CD14-positive monocyte (primary cell): ENCODE measurements at regions not wholly inside any gene's neighbourhood (a gene's known extent, or its start where the extent isn't known, plus 50 kb on each side); places are given as distances from the start of the nearest gene placed in this dataset.
A peak's percentile ranks its signal among the peaks of the same experiment; 100 is the strongest.

Experiments
- DNase-seq, 3 donors: peaks; one replicate each; pipeline ENCODE4 v3.0.0-alpha.2; 2011 to 2022
- H2AFZ ChIP-seq: 2 replicates; pipeline ENCODE4 v1.6.0; 2012; ENCODE audit warnings: mild to moderate bottlenecking, low read depth, low read length, inconsistent platforms; ENCODE audit not compliant: insufficient read depth, poor library complexity, severe bottlenecking
- H3K27ac ChIP-seq, 2 donors: 1 replicate in 1 of 2; 2 replicates in 1 of 2; pipeline ENCODE4 v1.5.1; 2012 to 2013; ENCODE audit warnings: low read length in 2 of 2, control low read depth in 1 of 2, inconsistent platforms in 1 of 2, low read depth in 1 of 2, mild to moderate bottlenecking in 1 of 2
- H3K27me3 ChIP-seq, 2 donors: one replicate each; pipeline versions ENCODE4 v1.6.0 to v1.6.1; 2011 to 2013; ENCODE audit warnings: low read length in 2 of 2; ENCODE audit not compliant: control insufficient read depth in 2 of 2, insufficient read depth in 2 of 2
- H3K36me3 ChIP-seq, 2 donors: replicated peaks in 1 of 2; 1 replicate in 1 of 2; 2 replicates in 1 of 2; pipeline versions ENCODE4 v1.5.1 to v1.6.1; 2012 to 2013; ENCODE audit warnings: low read length in 2 of 2, control low read depth in 1 of 2, inconsistent platforms in 1 of 2, mild to moderate bottlenecking in 1 of 2; ENCODE audit not compliant: insufficient read depth in 2 of 2, control insufficient read depth in 1 of 2
- H3K4me1 ChIP-seq, 2 donors: 1 replicate in 1 of 2; 2 replicates in 1 of 2; pipeline versions ENCODE4 v1.5.1 to v1.6.1; 2012 to 2013; ENCODE audit warnings: low read length in 2 of 2, control low read depth in 1 of 2, inconsistent platforms in 1 of 2, mild to moderate bottlenecking in 1 of 2, moderate library complexity in 1 of 2; ENCODE audit not compliant: insufficient read depth in 2 of 2, control insufficient read depth in 1 of 2
- H3K4me2 ChIP-seq: replicated peaks from 2 replicates; pipeline ENCODE3; 2012; ENCODE audit warnings: low read length, moderate library complexity, mild to moderate bottlenecking; ENCODE audit not compliant: poor library complexity, severe bottlenecking; ENCODE audit errors: extremely low read depth
- H3K4me3 ChIP-seq, 3 experiments: fragments of 200-600 bp in 1 of 3; sonication (generic) in 1 of 3; replicated peaks in 1 of 3; 1 replicate in 2 of 3; 2 replicates in 1 of 3; pipeline ENCODE4 v1.5.1; 2011 to 2013; ENCODE audit warnings: low read length in 3 of 3, mild to moderate bottlenecking in 3 of 3, control low read depth in 2 of 3, low read depth in 2 of 3, inconsistent platforms in 1 of 3, moderate library complexity in 1 of 3
- H3K79me2 ChIP-seq: 2 replicates; pipeline ENCODE4 v1.6.0; 2012; ENCODE audit warnings: mild to moderate bottlenecking, control low read depth, inconsistent platforms, low read length, moderate library complexity; ENCODE audit not compliant: insufficient read depth
- H3K9ac ChIP-seq: 2 replicates; pipeline ENCODE4 v1.6.0; 2017; ENCODE audit warnings: low read length, mild to moderate bottlenecking; ENCODE audit not compliant: insufficient read depth, poor library complexity, severe bottlenecking
- H3K9me3 ChIP-seq, 2 donors: replicated peaks in 1 of 2; 1 replicate in 1 of 2; 2 replicates in 1 of 2; pipeline versions ENCODE4 v1.5.1 to v1.6.1; 2012 to 2013; ENCODE audit warnings: low read length in 2 of 2, control low read depth in 1 of 2; ENCODE audit not compliant: control insufficient read depth in 1 of 2, insufficient read depth in 1 of 2
- H4K20me1 ChIP-seq: 2 replicates; pipeline ENCODE4 v1.6.0; 2012; ENCODE audit warnings: mild to moderate bottlenecking, low read length, control low read depth, moderate library complexity; ENCODE audit not compliant: insufficient read depth
- H3K27ac Mint-ChIP-seq, 7 donors: one replicate each; pipeline ENCODE4 v1.8.0; 2020; ENCODE audit warnings: mild to moderate bottlenecking in 7 of 7, mixed read lengths in 7 of 7, moderate library complexity in 6 of 7, inconsistent platforms in 2 of 7
- H3K27me3 Mint-ChIP-seq, 3 donors: one replicate each; pipeline ENCODE4 v1.8.0; 2021 to 2022; ENCODE audit warnings: low read depth in 3 of 3, mild to moderate bottlenecking in 3 of 3, mixed read lengths in 3 of 3, moderate library complexity in 3 of 3, inconsistent platforms in 1 of 3
- H3K36me3 Mint-ChIP-seq, 2 donors: one replicate each; pipeline ENCODE4 v1.8.0; 2020; ENCODE audit warnings: mixed read lengths in 2 of 2, inconsistent platforms in 1 of 2, mild to moderate bottlenecking in 1 of 2
- H3K4me1 Mint-ChIP-seq: one replicate; pipeline ENCODE4 v1.8.0; 2020; ENCODE audit warnings: mild to moderate bottlenecking, mixed read lengths
- H3K4me3 Mint-ChIP-seq, 2 donors: one replicate each; pipeline ENCODE4 v1.8.0; 2020; ENCODE audit warnings: mild to moderate bottlenecking in 2 of 2, mixed read lengths in 2 of 2, moderate library complexity in 1 of 2
- H3K9me3 Mint-ChIP-seq, 7 donors: one replicate each; pipeline ENCODE4 v1.8.0; 2020 to 2022; ENCODE audit warnings: mixed read lengths in 7 of 7, mild to moderate bottlenecking in 6 of 7, moderate library complexity in 6 of 7, inconsistent platforms in 2 of 7
- WGBS: methylation state at CpG from one replicate; pipeline ENCODE4 v1.1.5; 2013; ENCODE audit warnings: missing lambda C conversion rate; ENCODE audit not compliant: insufficient coverage; 5-methylcytosine and 5-hydroxymethylcytosine counted together
- intact Hi-C, 2 donors: fragments of 100-400 bp; cut with micrococcal nuclease; formaldehyde crosslinking; loops; one replicate each; pipeline versions ENCODE4 v1.15.0 to v1.15.1; 2023
- TF ChIP-seq, protein P1 (sequence below): fragments of 200-600 bp; IDR thresholded peaks from one replicate; pipeline ENCODE4 v1.8.0; 2022; ENCODE audit warnings: antibody characterized with exemption, mild to moderate bottlenecking

DNA sequence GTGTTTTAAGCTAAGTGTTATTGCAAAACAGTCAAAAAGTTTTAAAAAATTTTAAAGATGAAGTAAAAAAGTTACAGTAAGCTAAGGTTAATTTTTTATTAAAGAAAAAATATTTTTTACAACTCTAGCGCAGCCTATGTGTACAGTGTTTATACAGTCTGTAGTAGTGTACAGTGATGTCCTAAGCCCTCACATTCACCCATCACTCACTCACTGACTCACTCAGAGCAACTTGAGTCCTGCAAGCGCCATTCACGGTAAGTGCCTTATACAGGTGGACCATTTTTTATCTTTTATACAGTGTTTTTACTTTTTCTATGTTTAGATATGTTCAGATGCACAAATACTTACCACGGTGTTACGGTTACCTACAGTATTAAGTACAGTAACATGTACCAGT is 83.4 kb upstream of the STMND1 start:
- TF ChIP-seq, protein P1, sequence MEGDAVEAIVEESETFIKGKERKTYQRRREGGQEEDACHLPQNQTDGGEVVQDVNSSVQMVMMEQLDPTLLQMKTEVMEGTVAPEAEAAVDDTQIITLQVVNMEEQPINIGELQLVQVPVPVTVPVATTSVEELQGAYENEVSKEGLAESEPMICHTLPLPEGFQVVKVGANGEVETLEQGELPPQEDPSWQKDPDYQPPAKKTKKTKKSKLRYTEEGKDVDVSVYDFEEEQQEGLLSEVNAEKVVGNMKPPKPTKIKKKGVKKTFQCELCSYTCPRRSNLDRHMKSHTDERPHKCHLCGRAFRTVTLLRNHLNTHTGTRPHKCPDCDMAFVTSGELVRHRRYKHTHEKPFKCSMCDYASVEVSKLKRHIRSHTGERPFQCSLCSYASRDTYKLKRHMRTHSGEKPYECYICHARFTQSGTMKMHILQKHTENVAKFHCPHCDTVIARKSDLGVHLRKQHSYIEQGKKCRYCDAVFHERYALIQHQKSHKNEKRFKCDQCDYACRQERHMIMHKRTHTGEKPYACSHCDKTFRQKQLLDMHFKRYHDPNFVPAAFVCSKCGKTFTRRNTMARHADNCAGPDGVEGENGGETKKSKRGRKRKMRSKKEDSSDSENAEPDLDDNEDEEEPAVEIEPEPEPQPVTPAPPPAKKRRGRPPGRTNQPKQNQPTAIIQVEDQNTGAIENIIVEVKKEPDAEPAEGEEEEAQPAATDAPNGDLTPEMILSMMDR, result no peak
- Mint-ChIP-seq H3K36me3 (peaks cover 4% of the 10 kb centered on the region in 2 donors), H3K4me3 (no peak overlapping the region), H3K4me1 (peaks cover 46% of the 10 kb centered on the region), H3K27me3 (peaks cover 0 to 58% (median 40%) of the 10 kb centered on the region in 3 donors), H3K9me3 (peaks cover 6 to 24% (median 12%) of the 10 kb centered on the region in 7 donors), H3K27ac (no peak overlapping the region)
- H3K27me3 ChIP-seq, result peaks cover 29 to 48% of the 10 kb centered on the region in 2 donors
- H3K27ac ChIP-seq, result no peak overlapping the region
- H4K20me1 ChIP-seq, result no peaks in the 10 kb centered on the region
- no peaks in the 10 kb centered on the region for H3K36me3 ChIP-seq
- H3K4me1 ChIP-seq, result peaks cover 24 to 38% of the 10 kb centered on the region in 2 donors
- intact Hi-C loops, result no loop called here
- no peaks in the 10 kb centered on the region for H3K79me2 ChIP-seq
- H3K9ac ChIP-seq, result no peak overlapping the region
- no peak overlapping the region for H2AFZ ChIP-seq
- no CpG with 5 or more reads among the region's 5 CpGs for WGBS
- no peak overlapping the region for H3K4me2 ChIP-seq
- H3K9me3 ChIP-seq, result peaks cover 0 to 5% of the 10 kb centered on the region in 2 donors
- H3K4me3 ChIP-seq, result no peak overlapping the region
- DNase-seq, result no peak

DNA sequence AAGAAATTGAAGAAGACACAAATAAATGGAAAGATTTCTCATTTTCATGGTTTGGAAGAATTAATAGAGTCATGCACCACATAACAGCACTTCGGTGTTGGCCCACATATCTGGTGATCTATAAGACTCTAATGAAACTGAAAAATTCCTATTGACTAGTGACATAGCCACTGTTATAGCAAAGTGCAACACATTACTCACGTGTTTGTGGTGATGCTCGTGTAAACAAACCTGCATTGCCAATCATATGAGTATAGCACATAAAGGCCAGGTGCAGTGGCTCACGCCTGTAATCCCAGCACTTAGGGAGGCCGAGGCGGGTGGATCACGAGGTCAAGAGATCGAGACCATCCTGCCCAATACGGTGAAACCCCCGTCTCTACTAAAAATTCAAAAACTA is 84.4 kb upstream of the STMND1 start:
- no peak overlapping the region for H3K9ac ChIP-seq
- no peaks in the 10 kb centered on the region for H4K20me1 ChIP-seq
- no peak overlapping the region for H2AFZ ChIP-seq
- intact Hi-C loops, result no loop called here
- peak overlapping the region in 1 of 2 donors; percentile 26 for H3K4me3 Mint-ChIP-seq
- H3K27ac Mint-ChIP-seq, result no peak overlapping the region
- TF ChIP-seq, protein P1, result no peak
- H3K36me3 ChIP-seq, result no peaks in the 10 kb centered on the region
- H3K36me3 Mint-ChIP-seq, result peaks cover 4% of the 10 kb centered on the region in 2 donors
- WGBS, result 96% methylated on average over 9 of the region's 10 CpGs
- peaks cover 0 to 54% (median 38%) of the 10 kb centered on the region in 3 donors for H3K27me3 Mint-ChIP-seq
- DNase-seq, result no peak
- H3K27ac ChIP-seq, result no peak overlapping the region
- H3K4me1 ChIP-seq, result peaks cover 19 to 31% of the 10 kb centered on the region in 2 donors
- H3K4me1 Mint-ChIP-seq, result peaks cover 36% of the 10 kb centered on the region
- H3K9me3 Mint-ChIP-seq, result peaks cover 6 to 24% (median 12%) of the 10 kb centered on the region in 7 donors
- no peak overlapping the region for H3K4me3 ChIP-seq
- H3K9me3 ChIP-seq, result peaks cover 0 to 5% of the 10 kb centered on the region in 2 donors
- H3K79me2 ChIP-seq, result no peaks in the 10 kb centered on the region
- H3K27me3 ChIP-seq, result peaks cover 33 to 56% of the 10 kb centered on the region in 2 donors
- no peak overlapping the region for H3K4me2 ChIP-seq
